ENCODE measurements at regions not wholly inside any gene's neighbourhood (a gene's known extent, or its start where the extent isn't known, plus 50 kb on each side); places are given as distances from the start of the nearest gene placed in this dataset.
A peak's percentile ranks its signal among the peaks of the same experiment; 100 is the strongest.

- DNase-seq, result no peak
Observed at GRCh38 chr1:82598337-82598736, 797.6 kb downstream of the ADGRL2 start.

DNA sequence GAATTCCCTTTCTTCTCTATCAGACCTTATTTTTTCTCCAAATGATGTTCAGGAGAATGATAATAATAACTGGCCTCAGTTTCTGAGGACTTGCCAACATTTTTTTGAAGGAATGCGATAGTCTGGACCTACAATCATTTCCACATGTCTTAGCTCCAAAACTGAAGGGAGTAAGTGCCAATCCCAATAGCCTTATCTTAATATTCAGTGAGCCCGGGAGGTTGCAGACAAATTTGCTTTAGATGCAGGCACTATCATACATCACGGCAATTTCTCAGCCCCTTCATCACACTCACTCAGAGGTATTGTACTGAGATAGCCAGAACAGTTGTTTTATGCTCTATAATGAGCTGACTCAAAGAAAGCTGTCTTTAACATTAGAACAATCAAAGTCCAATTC lies 796.9 kb downstream of the ADGRL2 start:
- DNase-seq, result no peak

- no peak for DNase-seq
Observed at GRCh38 chr1:82597141-82597540, 796.4 kb downstream of the ADGRL2 start.

GRCh38 chr1:82593561-82593960 lies 792.8 kb downstream of the ADGRL2 start:
- no peak for DNase-seq

DNA sequence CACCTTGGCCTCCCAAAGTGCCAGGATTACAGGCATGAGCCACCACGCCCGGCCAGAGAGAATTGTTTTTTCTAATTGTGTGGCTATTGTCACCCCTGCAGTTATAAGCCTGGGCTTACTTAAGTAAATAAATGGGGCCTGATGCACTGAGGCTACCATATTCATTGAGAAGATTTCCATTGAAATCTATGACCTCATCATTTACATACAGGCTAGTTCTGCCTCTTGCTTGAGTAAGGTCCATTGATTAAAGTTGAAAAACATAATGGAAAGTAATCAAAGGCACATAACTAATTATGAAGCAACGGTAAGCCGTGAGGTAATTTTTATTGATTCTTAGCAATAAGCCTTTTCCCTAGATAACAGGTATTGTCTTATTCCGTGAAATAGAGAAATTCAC lies 788.9 kb downstream of the ADGRL2 start:
- DNase-seq, result no peak

DNA sequence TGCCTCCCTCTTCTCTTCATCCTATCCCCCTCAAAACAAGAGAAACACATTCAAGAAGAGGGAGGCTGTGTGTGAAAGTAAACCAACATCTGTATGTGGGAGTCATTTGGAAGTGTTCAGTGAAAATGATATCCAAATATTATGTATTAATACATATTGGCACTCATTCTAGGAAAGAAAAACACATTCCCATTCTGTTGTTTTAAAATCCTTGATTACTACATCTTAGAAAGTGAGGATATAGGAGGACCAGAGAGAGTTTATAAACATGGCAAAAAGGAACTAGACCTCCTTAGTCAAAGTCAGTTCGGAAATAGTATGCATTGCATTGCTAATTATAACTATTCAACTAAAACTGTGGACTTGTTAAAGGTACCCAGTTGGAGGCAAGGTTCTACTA lies 786.6 kb downstream of the ADGRL2 start:
- DNase-seq, result no peak

DNA sequence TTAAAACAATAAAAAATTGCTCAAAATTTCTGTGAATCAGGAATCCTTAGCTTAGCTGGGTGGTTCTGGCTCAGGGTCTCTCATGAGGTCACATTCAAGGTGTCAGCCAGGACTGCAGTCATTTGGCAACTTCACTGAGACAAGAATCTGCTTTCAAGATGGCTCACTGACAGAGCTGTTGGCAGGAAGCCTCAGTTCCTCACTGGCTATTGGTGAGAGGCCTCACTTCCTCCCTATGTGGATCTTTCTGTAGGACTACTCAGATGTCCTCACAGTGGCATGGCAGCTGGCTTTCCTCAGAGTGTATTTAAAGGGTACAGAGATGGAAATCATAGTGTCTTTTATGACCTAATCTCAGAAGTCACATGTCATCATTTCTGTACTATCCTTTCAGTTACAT lies 785.7 kb downstream of the ADGRL2 start:
- peak; percentile 10 for DNase-seq

DNA sequence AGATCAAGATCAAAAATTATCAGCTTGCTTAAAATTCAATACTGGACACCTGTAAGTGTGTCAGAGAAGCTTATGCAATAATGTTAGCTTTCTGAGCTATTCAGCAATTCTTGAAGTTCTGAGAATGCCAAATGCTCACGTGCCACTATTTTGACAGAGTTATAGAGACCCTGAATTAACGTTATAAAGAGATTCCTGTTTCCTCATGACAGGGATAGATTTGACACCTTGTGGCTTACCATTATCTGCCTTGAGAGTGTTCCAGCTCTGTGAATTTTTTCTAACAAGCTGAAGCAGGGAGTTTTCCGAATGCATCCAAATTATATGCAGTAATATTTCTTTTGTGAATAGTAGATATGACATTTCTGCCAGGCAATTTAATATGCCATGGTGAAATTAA lies 781.6 kb downstream of the ADGRL2 start:
- DNase-seq, result no peak

GRCh38 chr1:82578086-82578726 lies 777.5 kb downstream of the ADGRL2 start:
- DNase-seq, result no peak

GRCh38 chr1:82567348-82567747 lies 766.6 kb downstream of the ADGRL2 start:
- DNase-seq, result no peak

GRCh38 chr1:82565546-82565945 lies 764.8 kb downstream of the ADGRL2 start:
- peak; percentile 12 for DNase-seq

DNA sequence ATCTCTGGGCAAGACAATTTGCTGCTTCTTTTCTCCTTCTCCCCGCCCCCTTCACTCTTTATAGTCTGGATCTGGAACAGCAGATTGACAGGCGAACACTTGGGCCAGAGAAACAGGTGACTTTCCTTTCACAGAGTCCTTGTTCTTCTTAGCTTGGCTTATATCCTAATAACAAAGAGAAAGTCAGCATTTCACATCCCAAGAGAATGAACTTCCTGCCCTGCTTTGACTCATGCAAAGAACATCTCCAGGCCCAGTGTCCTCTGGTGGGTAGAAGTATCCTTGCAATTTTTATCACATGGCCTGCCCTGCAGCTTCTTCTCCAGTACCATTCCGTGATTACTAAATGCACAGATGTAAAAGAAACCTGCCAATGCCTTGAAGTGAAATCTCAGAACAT lies 764.4 kb downstream of the ADGRL2 start:
- no peak for DNase-seq

- DNase-seq, result no peak
Observed at GRCh38 chr1:82564333-82564732, 763.6 kb downstream of the ADGRL2 start.

DNA sequence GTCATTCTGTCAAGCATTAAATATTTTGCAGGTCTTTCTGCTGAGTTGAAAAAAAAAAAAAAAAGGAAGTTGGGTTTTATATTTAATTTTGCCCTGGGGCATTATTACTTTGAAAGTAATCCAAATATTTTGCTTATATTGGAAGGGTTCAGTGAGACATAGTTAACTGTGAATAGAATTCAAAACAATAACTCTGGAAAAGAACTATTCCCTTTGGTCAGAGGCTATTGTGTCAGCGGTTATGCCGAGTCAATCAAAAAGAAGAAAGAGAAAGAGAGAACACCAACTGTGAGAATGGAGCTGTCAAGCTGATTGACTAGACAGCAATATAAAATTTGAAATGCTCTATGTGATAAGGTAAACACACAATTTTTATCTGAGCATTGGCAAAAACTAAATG lies 761.7 kb downstream of the ADGRL2 start:
- DNase-seq, result no peak

DNA sequence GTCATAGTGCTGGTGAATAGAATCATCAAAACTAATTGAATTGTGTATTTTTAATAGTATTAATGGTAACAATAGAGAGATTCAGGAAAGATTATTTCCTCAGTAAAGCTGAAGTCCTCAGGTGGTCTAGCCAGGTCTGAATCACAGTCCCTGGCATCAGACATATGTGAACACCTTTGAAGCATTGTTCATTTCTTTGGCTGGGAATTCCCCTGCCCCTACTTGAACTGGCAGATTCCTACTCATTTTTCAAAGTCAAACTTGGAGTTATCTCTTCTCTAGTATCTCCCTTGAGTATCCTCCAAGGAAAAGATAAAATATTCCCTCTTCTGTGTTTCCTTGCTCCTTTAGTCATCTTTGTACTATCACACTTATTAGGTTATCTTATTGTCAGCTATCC lies 759.8 kb downstream of the ADGRL2 start:
- no peak for DNase-seq

DNA sequence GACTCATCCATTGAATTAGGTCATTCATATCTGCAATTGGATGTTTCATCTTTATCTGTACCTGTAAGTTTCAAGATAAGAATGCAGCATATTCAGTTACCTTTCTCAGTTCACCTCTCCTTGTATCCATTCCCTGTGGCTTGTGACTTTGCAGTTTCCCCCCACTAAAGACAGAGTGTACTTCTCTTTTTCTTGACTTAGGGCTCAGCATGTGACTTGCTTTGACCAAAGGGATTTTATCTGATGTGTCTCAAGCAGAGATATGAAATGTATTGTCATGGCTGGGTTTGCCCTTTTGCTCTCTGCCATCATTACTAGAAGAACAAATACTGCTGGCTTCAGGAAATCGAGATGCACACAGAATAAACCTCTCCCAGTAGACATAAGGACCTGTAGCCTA lies 754.8 kb downstream of the ADGRL2 start:
- DNase-seq, result no peak

DNA sequence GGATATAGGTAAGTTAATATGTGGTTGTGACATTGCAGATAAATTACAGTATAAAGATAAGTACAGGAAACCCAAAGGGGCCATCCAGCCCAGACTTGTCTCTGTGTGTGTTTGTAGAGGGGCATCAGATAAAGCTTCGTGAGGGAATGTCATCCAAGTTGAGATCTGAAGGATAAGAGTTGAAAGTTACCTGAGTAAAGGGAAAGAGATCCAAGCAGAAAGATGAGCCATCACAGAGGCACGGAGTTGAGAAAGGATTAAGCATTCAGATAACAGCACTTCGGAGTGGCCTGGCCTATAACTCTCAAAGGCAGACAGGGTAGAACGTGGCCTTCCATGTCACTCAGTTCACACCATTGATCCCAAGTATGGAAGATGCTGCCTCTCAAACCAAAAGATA lies 749.1 kb downstream of the ADGRL2 start:
- DNase-seq, result no peak

- no peak for DNase-seq
Observed at GRCh38 chr1:82542766-82543165, 742.0 kb downstream of the ADGRL2 start.

- DNase-seq, result no peak
Observed at GRCh38 chr1:82542141-82542540, 741.4 kb downstream of the ADGRL2 start.

- DNase-seq, result no peak
Observed at GRCh38 chr1:82540006-82540405, 739.3 kb downstream of the ADGRL2 start.

DNA sequence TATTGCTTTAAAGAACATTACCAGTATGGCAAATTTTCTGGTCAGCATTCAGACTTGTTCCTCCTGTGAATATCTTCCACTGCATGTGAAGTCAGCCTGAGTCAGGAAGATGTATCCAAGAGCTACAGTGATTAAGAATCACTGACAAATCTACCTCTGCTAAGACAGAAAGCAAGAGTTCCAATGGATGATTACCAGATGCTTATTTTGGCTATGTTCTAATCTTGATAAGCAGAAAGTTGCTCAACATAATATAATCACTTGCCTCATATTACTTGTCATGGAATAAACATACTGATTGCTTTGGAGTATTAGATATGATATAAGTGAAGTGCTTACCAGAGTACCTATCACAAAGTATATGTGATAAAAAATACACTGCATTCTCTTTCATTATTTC lies 738.1 kb downstream of the ADGRL2 start:
- no peak for DNase-seq

- no peak for DNase-seq
Observed at GRCh38 chr1:82534996-82535395, 734.3 kb downstream of the ADGRL2 start.

DNA sequence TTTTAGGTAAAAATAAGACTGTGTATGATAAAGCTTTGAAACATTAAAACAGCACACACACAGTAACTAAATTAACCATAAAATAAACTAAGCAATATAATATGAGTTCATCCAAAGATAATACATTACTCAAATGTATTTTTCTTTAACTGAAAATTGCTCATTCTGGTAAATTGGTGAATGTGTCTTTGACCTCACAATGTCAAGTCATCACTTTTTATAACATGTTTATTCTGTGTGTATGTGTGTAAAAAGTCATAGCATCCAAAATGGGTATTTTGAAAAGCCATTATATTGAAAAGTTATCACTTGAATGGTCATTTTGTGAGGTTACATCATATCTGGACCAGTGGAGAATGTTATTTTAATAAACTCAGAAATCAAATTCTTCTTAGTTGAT lies 724.6 kb downstream of the ADGRL2 start:
- no peak for DNase-seq

DNA sequence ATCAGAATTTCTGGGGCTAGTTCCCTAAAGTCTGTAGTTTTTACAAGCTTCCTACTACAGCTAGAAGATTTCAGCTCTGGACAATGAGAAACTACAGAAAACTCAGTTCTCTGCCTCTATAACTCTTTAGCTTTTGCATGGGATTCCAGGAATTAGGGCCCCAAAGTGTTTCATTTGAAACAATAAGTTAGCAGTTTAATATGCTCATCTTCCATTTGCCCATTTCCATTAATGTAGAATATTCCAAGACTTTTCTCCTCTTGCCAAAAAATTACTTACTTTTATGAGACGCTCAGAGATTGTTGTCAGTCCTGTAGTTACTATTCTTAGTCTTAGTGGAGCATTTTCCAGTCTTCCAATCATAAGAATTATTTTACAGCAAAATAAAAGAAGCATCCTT lies 719.9 kb downstream of the ADGRL2 start:
- DNase-seq, result no peak

DNA sequence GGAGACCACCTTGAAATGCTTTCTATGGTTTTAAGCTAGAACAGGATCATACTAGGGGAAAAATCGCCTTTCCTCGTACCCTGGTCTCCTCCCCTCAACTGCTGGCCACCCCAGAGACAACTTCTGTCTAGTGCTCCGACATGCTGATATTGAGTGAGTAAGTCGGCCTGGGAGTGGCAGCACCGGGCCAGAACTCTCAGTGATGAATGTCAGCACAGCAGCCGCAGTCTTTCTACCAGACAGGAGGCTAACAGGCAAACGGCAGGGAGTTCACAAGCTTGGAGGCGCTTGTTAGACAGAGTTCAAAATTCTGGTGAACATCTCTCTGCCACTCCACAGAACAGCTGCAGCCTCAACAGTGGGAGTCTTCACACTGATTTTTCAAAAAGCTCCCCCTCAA lies 716.9 kb downstream of the ADGRL2 start:
- DNase-seq, result no peak

GRCh38 chr1:82515650-82516049 lies 714.9 kb downstream of the ADGRL2 start:
- DNase-seq, result no peak
